HEK293T (cell line): ENCODE measurements at regions not wholly inside any gene's neighbourhood (a gene's known extent, or its start where the extent isn't known, plus 50 kb on each side); places are given as distances from the start of the nearest gene placed in this dataset.
"Not testable (repeated sequence)": the region's sequence is repeated elsewhere in the genome, so short reads cannot be mapped to it uniquely, and the experiment has no call there.

Experiments
- CTCF ChIA-PET: fragments of 350-600 bp; formaldehyde crosslinking; extraction: SDS; loops from one replicate; lab custom pipeline; 2021; ENCODE audit warnings: antibody characterized with exemption, inconsistent platforms; lab: Yijun Ruan, JAX
- POLR2A ChIA-PET: fragments of 350-600 bp; formaldehyde crosslinking; extraction: SDS; loops from one replicate; lab custom pipeline; 2020; ENCODE audit warnings: antibody characterized with exemption, inconsistent platforms; lab: Yijun Ruan, JAX
- DNase-seq: peaks from one replicate; pipeline ENCODE4 v3.0.0; 2012; ENCODE audit warnings: mixed read lengths; ENCODE audit errors: extremely low spot score
- ARNT ChIP-seq: fragments of 450-650 bp; IDR thresholded peaks from 2 replicates; pipeline ENCODE4 v1.6.1; 2017; ENCODE audit warnings: mild to moderate bottlenecking
- BHLHE40 ChIP-seq: fragments of 450-650 bp; IDR thresholded peaks from 2 replicates; pipeline ENCODE4 v1.6.1; 2016; ENCODE audit warnings: mild to moderate bottlenecking, moderate library complexity, borderline replicate concordance
- CTBP1 ChIP-seq: fragments of 450-650 bp; IDR thresholded peaks from 2 replicates; pipeline ENCODE4 v1.6.1; 2016; ENCODE audit warnings: borderline replicate concordance
- ELF4 ChIP-seq: fragments of 450-650 bp; IDR thresholded peaks from 2 replicates; pipeline ENCODE4 v1.6.1; 2017; ENCODE audit warnings: antibody characterized with exemption
- FOXA1 ChIP-seq: fragments of 450-650 bp; IDR thresholded peaks from 2 replicates; pipeline ENCODE4 v1.6.1; 2016; ENCODE audit warnings: mild to moderate bottlenecking
- FOXK2 ChIP-seq: fragments of 450-650 bp; IDR thresholded peaks from 2 replicates; pipeline ENCODE4 v1.6.1; 2016; ENCODE audit warnings: mild to moderate bottlenecking
- FOXM1 ChIP-seq: fragments of 450-650 bp; IDR thresholded peaks from 2 replicates; pipeline ENCODE4 v1.6.1; 2017; ENCODE audit warnings: mild to moderate bottlenecking, borderline replicate concordance
- HDGF ChIP-seq: fragments of 450-650 bp; IDR thresholded peaks from 2 replicates; pipeline ENCODE4 v1.6.1; 2017; ENCODE audit warnings: antibody characterized with exemption, borderline replicate concordance
- L3MBTL2 ChIP-seq: fragments of 450-650 bp; conservative IDR thresholded peaks from 2 replicates; pipeline ENCODE4 v1.6.1; 2016; ENCODE audit warnings: mild to moderate bottlenecking
- LEF1 ChIP-seq: fragments of 450-650 bp; IDR thresholded peaks from 2 replicates; pipeline ENCODE4 v1.6.1; 2017; ENCODE audit warnings: mild to moderate bottlenecking, borderline replicate concordance
- NFRKB ChIP-seq: fragments of 450-650 bp; IDR thresholded peaks from 2 replicates; pipeline ENCODE4 v1.6.1; 2016; ENCODE audit warnings: mild to moderate bottlenecking, moderate library complexity
- SP1 ChIP-seq: fragments of 450-650 bp; IDR thresholded peaks from 2 replicates; pipeline ENCODE4 v1.6.1; 2017
- SUZ12 ChIP-seq: fragments of 450-650 bp; IDR thresholded peaks from 2 replicates; pipeline ENCODE4 v1.6.1; 2016; ENCODE audit warnings: mild to moderate bottlenecking
- TARDBP ChIP-seq: fragments of 450-650 bp; IDR thresholded peaks from 2 replicates; pipeline ENCODE4 v1.6.1; 2016
- ZNF384 ChIP-seq: fragments of 450-650 bp; IDR thresholded peaks from 2 replicates; pipeline ENCODE4 v1.6.1; 2016
- TF ChIP-seq, protein P1 (sequence below): fragments of 450-650 bp; IDR thresholded peaks from 2 replicates; pipeline ENCODE4 v1.6.1; 2016

DNA sequence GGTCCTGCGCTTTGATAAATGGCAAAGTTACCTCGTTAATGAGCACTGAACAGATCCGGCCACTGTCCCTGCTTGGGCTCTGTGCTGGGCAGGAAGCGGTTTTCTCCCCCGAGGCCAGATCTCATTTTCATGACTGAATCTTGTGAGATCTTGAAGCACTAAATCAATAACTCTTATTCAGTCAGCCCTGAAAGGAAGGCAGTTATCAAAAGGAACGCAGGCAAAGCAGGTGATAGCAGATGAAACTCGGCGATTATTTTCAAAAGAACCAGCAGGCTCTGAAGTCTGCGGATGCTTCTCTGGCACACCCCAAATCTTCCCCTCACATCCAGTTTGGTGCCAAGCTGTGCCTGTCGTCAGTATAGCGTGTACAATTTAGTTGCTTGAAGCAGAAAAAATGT lies 228.7 kb downstream of the BAMBI start:
- DNase-seq, result no peak
- POLR2A ChIA-PET, result no interaction called here
- CTCF ChIA-PET, result no interaction called here
- TF ChIP-seq ZNF384 (no peak), SUZ12 (no peak), BHLHE40 (no peak), ELF4 (no peak), CTBP1 (no peak), TARDBP (no peak), HDGF (no peak), FOXA1 (no peak)
- TF ChIP-seq, protein P1, sequence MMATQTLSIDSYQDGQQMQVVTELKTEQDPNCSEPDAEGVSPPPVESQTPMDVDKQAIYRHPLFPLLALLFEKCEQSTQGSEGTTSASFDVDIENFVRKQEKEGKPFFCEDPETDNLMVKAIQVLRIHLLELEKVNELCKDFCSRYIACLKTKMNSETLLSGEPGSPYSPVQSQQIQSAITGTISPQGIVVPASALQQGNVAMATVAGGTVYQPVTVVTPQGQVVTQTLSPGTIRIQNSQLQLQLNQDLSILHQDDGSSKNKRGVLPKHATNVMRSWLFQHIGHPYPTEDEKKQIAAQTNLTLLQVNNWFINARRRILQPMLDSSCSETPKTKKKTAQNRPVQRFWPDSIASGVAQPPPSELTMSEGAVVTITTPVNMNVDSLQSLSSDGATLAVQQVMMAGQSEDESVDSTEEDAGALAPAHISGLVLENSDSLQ, result no peak

DNA sequence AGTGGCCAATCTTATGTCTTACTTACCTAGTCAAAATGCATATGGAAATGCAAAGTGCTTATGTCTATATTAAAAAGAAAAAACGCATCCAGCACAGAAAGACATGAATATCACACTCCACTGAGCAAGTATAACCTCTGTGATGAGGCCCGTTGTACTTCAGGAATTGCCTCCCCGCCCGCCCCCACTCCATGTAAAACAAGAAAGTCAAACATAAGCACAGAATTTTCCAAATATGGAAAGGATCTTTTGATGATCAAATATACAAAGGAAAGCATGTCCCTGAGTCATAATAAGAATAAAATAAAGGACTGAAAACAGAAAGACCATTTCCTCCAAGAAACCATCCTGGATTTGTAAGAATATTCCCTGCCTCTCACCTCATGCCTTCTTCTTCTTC lies 229.1 kb downstream of the BAMBI start:
- TF ChIP-seq ARNT, result no peak
- TF ChIP-seq TARDBP, result no peak
- TF ChIP-seq BHLHE40, result no peak
- no peak for TF ChIP-seq ELF4
- no peak for TF ChIP-seq SP1
- no peak for TF ChIP-seq HDGF
- no peak for TF ChIP-seq LEF1
- no peak for TF ChIP-seq L3MBTL2
- no peak for TF ChIP-seq CTBP1
- no peak for TF ChIP-seq ZNF384
- TF ChIP-seq FOXM1, result no peak
- no peak for TF ChIP-seq FOXA1
- TF ChIP-seq, protein P1, result no peak
- TF ChIP-seq FOXK2, result no peak
- no peak for TF ChIP-seq NFRKB
- ChIA-PET CTCF (no interaction called here), POLR2A (no interaction called here)
- no peak for DNase-seq

DNA sequence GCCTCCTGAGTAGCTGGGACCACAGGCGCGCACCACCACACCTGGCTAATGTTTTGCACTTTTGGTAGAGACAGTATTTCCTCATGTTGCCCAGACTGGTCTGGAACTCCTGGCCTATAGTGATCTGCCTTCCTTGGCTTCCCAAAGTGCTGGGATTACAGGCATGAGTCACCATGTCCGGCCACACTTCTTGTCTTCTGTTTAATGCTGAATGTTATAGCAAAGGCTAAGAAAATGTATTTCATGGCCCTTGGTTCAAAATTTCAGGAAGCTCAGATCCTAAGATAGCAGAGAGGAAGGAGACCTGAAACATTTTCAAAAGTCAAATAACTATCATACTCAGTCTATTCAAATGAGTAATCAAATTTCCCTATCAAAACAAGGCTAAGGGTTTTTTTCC lies 229.6 kb downstream of the BAMBI start:
- ChIA-PET CTCF (no interaction called here), POLR2A (no interaction called here)
- DNase-seq, result no peak
- TF ChIP-seq FOXK2 (no peak), L3MBTL2 (no peak), ELF4 (no peak), ZNF384 (no peak), FOXM1 (no peak), ARNT (no peak), LEF1 (no peak), NFRKB (no peak), TARDBP (no peak), FOXA1 (no peak), SUZ12 (no peak), HDGF (no peak), BHLHE40 (no peak), SP1 (no peak), CTBP1 (no peak)
- TF ChIP-seq, protein P1, result no peak

DNA sequence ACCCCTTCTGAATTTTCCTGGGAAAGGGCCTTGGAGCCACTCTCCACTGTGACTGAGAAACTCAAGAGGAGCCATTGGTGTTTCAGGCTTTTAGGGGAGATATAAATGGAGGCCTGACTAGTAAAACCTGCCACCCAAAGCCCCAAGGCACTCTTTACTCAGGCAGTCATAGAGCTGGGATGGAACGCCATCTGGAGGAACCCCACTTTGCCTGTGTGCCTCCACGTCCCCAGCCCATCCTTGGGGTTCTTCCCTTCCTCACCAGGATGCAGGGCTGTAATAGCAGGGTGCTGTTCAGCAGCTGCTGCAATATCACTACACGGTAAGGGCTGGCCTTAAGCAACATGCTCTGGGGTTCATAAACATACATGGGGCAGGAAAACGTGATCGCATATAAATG lies 232.6 kb downstream of the BAMBI start:
- POLR2A ChIA-PET, result no interaction called here
- TF ChIP-seq CTBP1 (no peak), SP1 (no peak), FOXK2 (no peak), NFRKB (no peak), SUZ12 (no peak), FOXM1 (no peak), LEF1 (no peak), ARNT (no peak), L3MBTL2 (no peak), TARDBP (no peak), ZNF384 (no peak), BHLHE40 (no peak), FOXA1 (no peak), ELF4 (no peak), HDGF (no peak)
- TF ChIP-seq, protein P1, result no peak
- CTCF ChIA-PET, result no interaction called here
- DNase-seq, result no peak

DNA sequence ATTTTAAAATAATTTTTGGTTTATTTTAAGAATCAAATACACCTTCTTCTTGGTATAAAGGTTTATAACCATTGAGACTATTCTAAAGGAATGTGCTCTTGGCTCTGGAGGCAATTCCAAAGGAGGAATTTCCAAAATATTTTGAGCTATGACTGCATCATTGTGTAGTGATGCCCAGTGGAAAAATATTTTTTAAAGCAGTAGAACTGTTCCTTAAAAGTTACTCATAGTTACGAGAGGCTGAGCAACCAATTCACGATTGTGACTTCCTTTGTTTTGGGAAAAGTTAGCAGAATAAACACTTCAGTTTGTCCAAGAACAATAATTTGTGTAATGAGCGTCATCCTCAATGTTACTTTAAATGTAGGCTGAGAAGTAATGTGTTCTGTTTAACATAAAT lies 233.6 kb downstream of the BAMBI start:
- TF ChIP-seq NFRKB, result no peak
- no peak for TF ChIP-seq ELF4
- no peak for TF ChIP-seq ZNF384
- TF ChIP-seq BHLHE40, result no peak
- no peak for TF ChIP-seq SUZ12
- no peak for TF ChIP-seq SP1
- CTCF ChIA-PET, result no interaction called here
- POLR2A ChIA-PET, result no interaction called here
- no peak for DNase-seq

DNA sequence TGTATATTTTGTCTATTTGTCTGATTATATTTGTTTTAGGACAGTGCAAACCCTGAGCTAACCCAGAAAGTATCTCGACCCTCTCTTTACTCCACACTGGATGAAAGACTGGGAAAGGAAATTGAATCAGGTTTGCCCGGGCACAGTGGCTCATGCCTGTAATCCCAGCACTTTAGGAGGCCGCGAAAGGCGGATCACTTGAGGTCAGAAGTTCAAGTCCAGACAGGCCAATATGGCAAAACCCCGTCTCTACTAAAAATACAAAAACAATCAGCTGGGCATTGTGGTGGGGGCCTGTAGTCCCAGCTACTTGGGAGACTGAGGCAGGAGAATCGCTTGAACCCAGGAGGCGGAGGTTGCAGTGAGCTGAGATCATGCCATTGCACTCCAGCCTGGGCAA lies 234.2 kb downstream of the BAMBI start:
- POLR2A ChIA-PET, DNase-seq, CTCF ChIA-PET: not testable (repeated sequence)
